Iris pigment epithelial cell (primary cell): ENCODE measurements at regions not wholly inside any gene's neighbourhood (a gene's known extent, or its start where the extent isn't known, plus 50 kb on each side); places are given as distances from the start of the nearest gene placed in this dataset.
"Not testable (repeated sequence)": the region's sequence is repeated elsewhere in the genome, so short reads cannot be mapped to it uniquely, and the experiment has no call there.

Experiments used
- DNase-seq: peaks from one replicate; pipeline ENCODE4 v3.0.0-alpha.2; 2011; ENCODE audit warnings: low read depth

- not testable (repeated sequence) for DNase-seq
These were observed 612.0 kb downstream of the TTLL7 start for GRCh38 chr1:83386946-83387345.

DNA sequence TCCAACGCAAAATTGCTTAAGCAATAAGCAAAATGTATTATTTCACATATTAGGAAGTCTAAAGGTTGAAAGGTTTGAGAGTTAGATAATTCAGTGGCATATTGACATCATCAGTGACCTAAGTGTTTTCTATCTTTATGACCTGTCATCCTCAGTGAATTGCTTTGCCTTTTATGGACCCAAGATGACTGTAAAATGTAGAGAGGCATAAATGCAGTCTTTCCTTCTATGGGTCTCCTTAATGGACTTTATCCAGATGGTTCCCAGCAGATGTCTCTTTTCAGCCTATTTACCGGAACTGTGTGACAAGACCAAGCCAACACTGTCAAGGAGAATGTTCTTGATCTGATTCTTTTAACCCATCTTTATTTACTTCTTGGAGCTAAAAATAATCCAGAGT, 615.8 kb downstream of the TTLL7 start:
- not testable (repeated sequence) for DNase-seq

- not testable (repeated sequence) for DNase-seq
These were observed 625.9 kb downstream of the TTLL7 start for GRCh38 chr1:83373018-83373417.

GRCh38 chr1:83369853-83370252, 629.1 kb downstream of the TTLL7 start:
- DNase-seq, result not testable (repeated sequence)

- not testable (repeated sequence) for DNase-seq
These were observed 633.6 kb downstream of the TTLL7 start for GRCh38 chr1:83365320-83365719.

DNA sequence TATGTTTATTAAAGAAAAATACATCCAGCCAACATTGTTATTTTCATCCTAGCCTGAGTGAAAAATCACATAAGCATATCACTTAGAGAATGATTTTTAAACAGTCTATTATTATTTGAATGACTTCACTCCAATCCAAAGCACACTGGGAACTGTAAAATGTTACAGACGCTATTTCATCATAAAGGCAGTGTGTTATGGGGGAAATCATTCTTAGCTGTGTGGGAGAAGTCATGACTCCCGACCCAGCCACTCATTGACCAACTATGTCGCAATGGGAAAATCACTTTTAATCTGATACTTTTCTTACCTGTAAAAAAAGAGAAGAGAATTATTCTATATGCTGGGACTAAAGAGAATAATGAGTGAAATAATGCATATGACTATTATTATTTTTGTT, 653.6 kb downstream of the TTLL7 start:
- DNase-seq, result peak; percentile 2

- not testable (repeated sequence) for DNase-seq
These were observed 655.2 kb downstream of the TTLL7 start for GRCh38 chr1:83343767-83344166.

DNA sequence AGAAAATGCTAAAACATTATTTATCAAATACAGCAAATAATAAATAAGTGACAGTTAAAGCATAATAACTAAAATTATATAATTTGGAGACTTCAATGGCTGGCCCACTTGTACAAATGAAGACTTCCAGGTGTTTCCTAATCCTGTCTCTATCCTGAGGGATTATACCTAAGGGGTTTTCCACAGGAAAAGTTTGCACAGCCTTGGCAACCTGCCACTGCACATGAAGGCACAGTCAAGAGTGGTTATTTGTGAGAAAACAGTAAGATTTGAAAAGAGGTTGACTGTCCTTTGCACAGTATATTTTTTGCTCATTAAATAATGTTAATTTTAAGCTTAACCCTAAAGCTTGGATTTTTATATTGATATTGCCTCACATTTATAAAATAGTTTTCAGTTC, 655.9 kb downstream of the TTLL7 start:
- DNase-seq, result not testable (repeated sequence)

DNA sequence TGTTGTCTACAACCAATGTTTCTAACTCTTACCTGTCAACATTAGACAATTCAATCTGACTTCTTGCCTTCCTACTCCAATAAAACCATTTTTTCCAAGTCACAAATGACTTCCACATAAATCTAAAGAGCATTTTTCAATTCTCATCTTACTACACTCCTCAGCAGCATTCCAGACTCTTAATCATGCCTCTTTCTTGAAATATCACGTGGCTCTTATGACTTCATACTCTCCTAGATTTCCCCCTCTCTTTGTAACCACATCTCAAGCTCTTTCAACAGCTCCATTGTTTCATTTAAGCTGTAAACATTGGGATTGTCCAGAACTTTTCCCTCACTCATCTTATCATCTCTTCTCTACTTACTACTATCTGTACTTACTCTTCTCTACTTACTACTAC, 666.6 kb downstream of the TTLL7 start:
- not testable (repeated sequence) for DNase-seq

- DNase-seq, result peak; percentile 1
These were observed 680.6 kb downstream of the TTLL7 start for GRCh38 chr1:83318366-83318765.

- DNase-seq, result not testable (repeated sequence)
These were observed 683.5 kb downstream of the TTLL7 start for GRCh38 chr1:83315446-83315845.

DNA sequence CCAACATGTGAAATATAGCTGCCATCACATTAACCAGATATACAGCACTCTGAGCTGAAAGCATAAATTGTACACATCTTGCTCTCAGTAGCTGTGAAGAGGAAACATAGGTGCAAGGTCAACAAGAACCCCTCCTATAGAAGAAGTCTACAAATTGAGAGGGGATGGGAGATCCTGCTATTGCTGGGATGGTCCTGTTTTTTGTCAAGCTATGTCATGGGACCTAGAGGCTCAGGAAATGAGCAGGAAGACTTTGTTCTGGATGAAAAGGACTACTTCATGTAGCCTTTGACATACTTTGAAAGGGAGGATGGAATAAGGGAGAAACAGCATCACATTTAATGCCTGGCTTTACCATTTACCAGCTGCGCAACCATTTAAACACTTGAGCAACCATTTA, 688.8 kb downstream of the TTLL7 start:
- not testable (repeated sequence) for DNase-seq

- DNase-seq, result not testable (repeated sequence)
These were observed 689.9 kb downstream of the TTLL7 start for GRCh38 chr1:83309035-83309434.

GRCh38 chr1:83306811-83307210, 692.1 kb downstream of the TTLL7 start:
- not testable (repeated sequence) for DNase-seq

DNA sequence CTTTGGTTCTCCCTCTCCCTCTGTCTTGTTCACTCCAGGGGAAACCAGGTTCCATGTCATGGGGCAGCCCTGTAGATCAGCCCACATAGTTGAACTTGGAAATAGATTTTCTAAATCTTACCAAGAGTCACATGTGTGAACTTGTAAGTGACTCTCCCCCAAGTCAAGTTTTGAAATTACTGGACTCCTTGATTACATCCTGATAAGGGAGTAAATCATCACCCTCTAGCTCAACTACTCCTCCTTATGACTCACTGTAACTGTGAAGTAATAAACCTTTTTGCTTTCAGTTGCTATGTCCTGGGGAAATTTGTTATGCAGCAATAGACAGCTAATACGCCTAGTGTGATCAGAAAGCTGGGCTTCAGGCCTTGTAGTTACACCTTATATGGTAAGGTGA, 703.3 kb downstream of the TTLL7 start:
- not testable (repeated sequence) for DNase-seq

DNA sequence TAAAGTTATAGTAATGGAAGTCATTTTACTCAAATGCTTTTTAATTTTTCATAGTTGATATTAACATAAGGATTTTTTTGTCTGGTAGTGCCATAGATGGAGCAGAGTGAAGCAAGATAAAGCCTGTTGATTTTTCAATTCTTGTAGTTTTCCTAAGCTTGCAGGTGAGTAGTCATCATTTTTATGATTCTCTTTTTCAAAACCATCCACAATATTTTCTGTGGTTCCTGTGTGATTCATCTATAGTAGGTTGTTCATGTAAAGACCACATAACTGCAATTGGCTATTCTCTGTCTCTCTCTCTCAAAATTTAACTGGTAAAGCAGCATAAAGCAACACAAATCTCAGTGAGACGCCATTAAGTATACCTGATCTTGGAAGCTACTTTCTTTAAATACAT, 711.5 kb downstream of the TTLL7 start:
- DNase-seq, result not testable (repeated sequence)

DNA sequence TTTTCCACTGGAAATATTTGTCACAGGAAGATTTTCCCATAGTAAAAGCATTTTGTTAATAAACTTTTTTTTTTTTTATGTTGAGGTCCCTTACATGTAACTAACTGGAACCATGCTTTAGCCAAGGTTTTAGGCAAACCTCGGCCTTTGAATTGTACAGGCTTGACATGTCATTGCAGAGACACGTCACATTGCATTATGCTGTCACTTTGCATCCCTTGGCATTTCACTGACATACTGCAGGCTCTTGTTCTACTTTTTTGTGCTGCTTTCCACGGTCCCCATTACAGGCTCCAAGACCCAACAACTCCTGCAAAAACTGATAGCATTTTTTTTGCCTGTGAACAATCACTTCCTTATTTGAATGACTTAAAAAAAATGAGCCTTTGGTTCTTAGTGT, 724.3 kb downstream of the TTLL7 start:
- DNase-seq, result not testable (repeated sequence)

DNA sequence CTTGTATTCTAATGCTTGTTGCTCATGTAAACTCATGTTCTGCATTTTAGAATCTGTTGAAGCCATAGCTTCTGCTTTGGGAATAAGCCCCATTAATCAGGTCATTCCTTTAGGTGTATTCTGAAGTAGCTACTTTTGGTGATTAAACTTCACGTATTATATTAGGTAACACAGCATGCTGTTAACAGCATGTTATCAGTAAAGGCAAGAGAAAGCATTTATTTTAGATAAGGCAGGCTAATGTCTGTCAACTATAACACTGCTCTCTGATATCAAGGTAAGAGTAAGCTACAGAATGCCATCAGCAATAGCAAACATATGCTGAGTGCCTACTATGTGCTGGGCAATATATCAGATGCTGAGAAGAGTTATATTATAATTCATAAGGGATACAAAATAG, 726.4 kb downstream of the TTLL7 start:
- DNase-seq, result not testable (repeated sequence)

GRCh38 chr1:83271834-83272233, 727.1 kb downstream of the TTLL7 start:
- DNase-seq, result not testable (repeated sequence)

- DNase-seq, result not testable (repeated sequence)
These were observed 728.1 kb downstream of the TTLL7 start for GRCh38 chr1:83270801-83271200.

DNA sequence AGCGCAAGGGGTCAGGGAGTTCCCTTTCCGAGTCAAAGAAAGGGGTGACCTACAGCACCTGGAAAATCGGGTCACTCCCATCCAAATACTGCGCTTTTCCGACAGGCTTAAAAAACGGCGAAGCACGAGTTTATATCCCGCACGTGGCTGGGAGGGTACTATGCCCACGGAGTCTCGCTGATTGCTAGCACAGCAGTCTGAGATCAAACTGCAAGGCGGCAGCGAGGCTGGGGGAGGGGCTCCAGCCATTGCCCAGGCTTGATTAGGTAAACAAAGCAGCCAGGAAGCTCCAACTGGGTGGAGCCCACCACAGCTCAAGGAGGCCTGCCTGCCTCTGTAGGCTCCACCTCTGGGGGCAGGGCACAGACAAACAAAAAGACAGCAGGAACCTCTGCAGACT, 735.1 kb downstream of the TTLL7 start:
- DNase-seq, result not testable (repeated sequence)

GRCh38 chr1:83251687-83252086, 747.2 kb downstream of the TTLL7 start:
- not testable (repeated sequence) for DNase-seq

DNA sequence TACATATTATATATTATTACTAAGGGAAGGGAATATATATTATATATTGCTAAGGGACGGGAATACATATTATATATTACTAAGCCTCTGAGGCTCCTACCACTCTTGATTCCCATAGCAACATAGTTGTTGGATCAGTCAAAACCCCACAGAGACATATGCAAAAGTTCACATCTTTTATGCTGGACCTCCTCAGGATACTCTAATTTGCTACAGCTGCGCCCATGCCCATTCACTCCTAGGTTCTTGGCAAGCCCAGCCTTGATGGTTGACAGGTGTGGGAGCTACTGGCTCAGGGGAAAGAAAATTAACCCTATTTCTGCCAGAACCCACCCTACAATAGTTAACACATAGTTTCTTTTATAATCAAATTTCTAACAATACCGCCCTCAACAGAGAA, 752.2 kb downstream of the TTLL7 start:
- not testable (repeated sequence) for DNase-seq

DNA sequence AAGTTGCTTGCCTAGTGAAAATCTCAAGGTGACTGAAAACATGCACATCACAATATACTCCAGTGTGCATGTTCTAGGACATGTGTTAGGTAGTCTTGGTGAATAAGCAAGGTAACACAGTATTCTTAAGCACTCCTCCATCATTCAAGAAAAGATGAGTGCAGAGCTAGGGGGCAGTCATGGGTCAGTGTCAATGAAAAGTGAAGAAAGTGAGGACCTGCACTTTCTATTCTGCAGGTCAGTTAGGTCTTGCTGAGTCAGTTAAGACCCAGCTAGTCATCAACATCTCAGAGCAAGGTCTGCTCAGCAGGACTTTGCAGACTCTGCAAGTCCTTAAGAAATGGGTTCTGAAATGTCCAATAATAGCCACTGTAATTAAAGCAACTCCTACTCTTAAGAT, 754.1 kb downstream of the TTLL7 start:
- DNase-seq, result not testable (repeated sequence)

GRCh38 chr1:83239568-83239967, 759.4 kb downstream of the TTLL7 start:
- not testable (repeated sequence) for DNase-seq
